Natural killer cell (primary cell): ENCODE measurements at regions not wholly inside any gene's neighbourhood (a gene's known extent, or its start where the extent isn't known, plus 50 kb on each side); places are given as distances from the start of the nearest gene placed in this dataset.

Experiments
- ATAC-seq, 3 donors: fragments of 150-1000 bp in 2 of 3; fragments of 200-7000 bp in 1 of 3; cut with Tn5 transposase; 1 replicate in 1 of 3; 2 replicates in 2 of 3; pipeline ENCODE4 v1.10.0; 2021; ENCODE audit warnings: mild to moderate bottlenecking in 2 of 3, moderate library complexity in 2 of 3
- DNase-seq, 2 donors: peaks; one replicate each; pipeline versions ENCODE4 v3.0.0 to v3.0.0-alpha.2; 2013 to 2021; ENCODE audit warnings: mixed read lengths in 1 of 2
- H3K27ac ChIP-seq: one replicate; pipeline ENCODE4 v1.5.1; 2013; ENCODE audit warnings: mild to moderate bottlenecking, low read length
- H3K27me3 ChIP-seq: one replicate; pipeline ENCODE4 v1.6.1; 2013; ENCODE audit warnings: low read length; ENCODE audit not compliant: control insufficient read depth, insufficient read depth
- H3K36me3 ChIP-seq: one replicate; pipeline ENCODE4 v1.6.1; 2013; ENCODE audit warnings: low read length; ENCODE audit not compliant: control insufficient read depth, insufficient read depth
- H3K4me1 ChIP-seq: one replicate; pipeline ENCODE4 v1.6.1; 2013; ENCODE audit warnings: low read length; ENCODE audit not compliant: control insufficient read depth, insufficient read depth
- H3K4me3 ChIP-seq: one replicate; pipeline ENCODE4 v1.5.1; 2013; ENCODE audit warnings: low read length
- H3K9me3 ChIP-seq: one replicate; pipeline ENCODE4 v1.6.1; 2013; ENCODE audit warnings: low read length; ENCODE audit not compliant: control insufficient read depth, insufficient read depth
- H3K27ac Mint-ChIP-seq, 2 donors: one replicate each; pipeline ENCODE4 v1.8.0; 2022; ENCODE audit warnings: mild to moderate bottlenecking in 2 of 2, mixed read lengths in 2 of 2, moderate library complexity in 1 of 2
- H3K27me3 Mint-ChIP-seq, 2 donors: one replicate each; pipeline ENCODE4 v1.8.0; 2022; ENCODE audit warnings: low read depth in 2 of 2, mixed read lengths in 2 of 2
- H3K36me3 Mint-ChIP-seq: one replicate; pipeline ENCODE4 v1.8.0; 2022; ENCODE audit warnings: mixed read lengths
- H3K4me1 Mint-ChIP-seq, 2 donors: one replicate each; pipeline ENCODE4 v1.8.0; 2022; ENCODE audit warnings: mixed read lengths in 2 of 2
- H3K4me3 Mint-ChIP-seq: one replicate; pipeline ENCODE4 v1.8.0; 2022; ENCODE audit warnings: mild to moderate bottlenecking, moderate library complexity, mixed read lengths
- H3K9me3 Mint-ChIP-seq, 2 donors: one replicate each; pipeline ENCODE4 v1.8.0; 2022; ENCODE audit warnings: mixed read lengths in 2 of 2
- CTCF ChIP-seq: fragments of 200-600 bp; IDR thresholded peaks from one replicate; pipeline ENCODE4 v1.8.0; 2022; ENCODE audit warnings: antibody characterized with exemption
- WGBS: methylation state at CpG from one replicate; pipeline ENCODE4 v1.1.7; 2013; ENCODE audit warnings: missing lambda C conversion rate; ENCODE audit not compliant: insufficient coverage; 5-methylcytosine and 5-hydroxymethylcytosine counted together
- intact Hi-C: fragments of 100-400 bp; cut with micrococcal nuclease; formaldehyde crosslinking; loops from one replicate; pipeline ENCODE4 v1.14.2; 2022

GRCh38 chr19:5254543-5254942 lies 86.1 kb downstream of the PTPRS start:
- no peak overlapping the region for H3K4me3 Mint-ChIP-seq
- intact Hi-C loops = no loop called here
- H3K9me3 Mint-ChIP-seq = peaks cover 6 to 10% of the 10 kb centered on the region in 2 donors
- H3K36me3 ChIP-seq = no peaks in the 10 kb centered on the region
- DNase-seq = no peak
- no peaks in the 10 kb centered on the region for H3K4me1 Mint-ChIP-seq
- no peaks in the 10 kb centered on the region for H3K27me3 ChIP-seq
- H3K27ac Mint-ChIP-seq = no peak overlapping the region
- no peak overlapping the region for H3K4me3 ChIP-seq
- H3K9me3 ChIP-seq = peaks cover 14% of the 10 kb centered on the region
- peaks cover 8% of the 10 kb centered on the region for H3K36me3 Mint-ChIP-seq
- H3K27ac ChIP-seq = no peak overlapping the region
- 79% methylated on average over 3 of the region's 3 CpGs for WGBS
- no peaks in the 10 kb centered on the region for H3K4me1 ChIP-seq
- no peak for ATAC-seq
- TF ChIP-seq CTCF = no peak
- H3K27me3 Mint-ChIP-seq = no peaks in the 10 kb centered on the region

GRCh38 chr19:5253406-5254110 lies 87.1 kb downstream of the PTPRS start:
- H3K4me3 Mint-ChIP-seq = no peak overlapping the region
- peaks cover 6 to 10% of the 10 kb centered on the region in 2 donors for H3K9me3 Mint-ChIP-seq
- WGBS = 87% methylated on average over 3 of the region's 3 CpGs

GRCh38 chr19:5251096-5252065 lies 89.2 kb downstream of the PTPRS start:
- H3K27ac Mint-ChIP-seq = no peak overlapping the region
- no peaks in the 10 kb centered on the region for H3K4me1 Mint-ChIP-seq
- 82% methylated on average over 26 of the region's 27 CpGs for WGBS
- Histone ChIP-seq H3K4me3 (no peak overlapping the region), H3K27me3 (no peaks in the 10 kb centered on the region), H3K36me3 (no peaks in the 10 kb centered on the region), H3K27ac (no peak overlapping the region), H3K9me3 (peaks cover 13% of the 10 kb centered on the region), H3K4me1 (no peaks in the 10 kb centered on the region)
- peaks cover 8% of the 10 kb centered on the region for H3K36me3 Mint-ChIP-seq
- no peak for DNase-seq
- intact Hi-C loops = no loop called here
- ATAC-seq = no peak
- H3K4me3 Mint-ChIP-seq = no peak overlapping the region
- TF ChIP-seq CTCF = no peak
- peaks cover 6 to 10% of the 10 kb centered on the region in 2 donors for H3K9me3 Mint-ChIP-seq
- H3K27me3 Mint-ChIP-seq = peaks cover 0 to 4% of the 10 kb centered on the region in 2 donors

More at GRCh38 chr19:5253406-5254110, 87.1 kb downstream of the PTPRS start:
- TF ChIP-seq CTCF = no peak
- Mint-ChIP-seq H3K36me3 (peaks cover 8% of the 10 kb centered on the region), H3K4me1 (no peaks in the 10 kb centered on the region), H3K27me3 (no peaks in the 10 kb centered on the region), H3K27ac (no peak overlapping the region)
- H3K27ac ChIP-seq = no peak overlapping the region
- intact Hi-C loops = no loop called here
- H3K4me1 ChIP-seq = no peaks in the 10 kb centered on the region
- no peaks in the 10 kb centered on the region for H3K27me3 ChIP-seq
- H3K36me3 ChIP-seq = no peaks in the 10 kb centered on the region
- H3K4me3 ChIP-seq = no peak overlapping the region
- ATAC-seq (no peak), DNase-seq (no peak)
- H3K9me3 ChIP-seq = peaks cover 14% of the 10 kb centered on the region
